ENCODE measurements at regions not wholly inside any gene's neighbourhood (a gene's known extent, or its start where the extent isn't known, plus 50 kb on each side); places are given as distances from the start of the nearest gene placed in this dataset.

- Histone ChIP-seq H3K9ac (ENCODE audit: low read length) (no peak overlapping the region), H3K4me3 (ENCODE audit: low read length) (no peak overlapping the region), H2AFZ (ENCODE audit: low read depth, low read length) (no peak overlapping the region), H4K20me1 (ENCODE audit: insufficient read depth, low read length) (no peaks in the 10 kb centered on the region), H3K4me2 (ENCODE audit: low read length) (no peak overlapping the region), H3K79me2 (ENCODE audit: low read length) (no peaks in the 10 kb centered on the region), H3K27me3 (ENCODE audit: low read depth, low read length) (no peaks in the 10 kb centered on the region), H3K36me3 (replicated peaks; ENCODE audit: low read depth, low read length) (no peaks in the 10 kb centered on the region), H3K27ac (ENCODE audit: low read length) (no peak overlapping the region), H3K9me3 (ENCODE audit: insufficient read depth, low read length) (no peaks in the 10 kb centered on the region), H3K4me1 (ENCODE audit: low read length) (no peaks in the 10 kb centered on the region)
- TF ChIP-seq CTCF (IDR thresholded peaks at IDR 0.05; ENCODE audit: low read depth, low read length) (no peak), EZH2phosphoT487 (IDR thresholded peaks at IDR 0.05; ENCODE audit: low read depth) (no peak)
These were observed 159.9 kb upstream of the MGMT start for GRCh38 chr10:129307141-129307540.

DNA sequence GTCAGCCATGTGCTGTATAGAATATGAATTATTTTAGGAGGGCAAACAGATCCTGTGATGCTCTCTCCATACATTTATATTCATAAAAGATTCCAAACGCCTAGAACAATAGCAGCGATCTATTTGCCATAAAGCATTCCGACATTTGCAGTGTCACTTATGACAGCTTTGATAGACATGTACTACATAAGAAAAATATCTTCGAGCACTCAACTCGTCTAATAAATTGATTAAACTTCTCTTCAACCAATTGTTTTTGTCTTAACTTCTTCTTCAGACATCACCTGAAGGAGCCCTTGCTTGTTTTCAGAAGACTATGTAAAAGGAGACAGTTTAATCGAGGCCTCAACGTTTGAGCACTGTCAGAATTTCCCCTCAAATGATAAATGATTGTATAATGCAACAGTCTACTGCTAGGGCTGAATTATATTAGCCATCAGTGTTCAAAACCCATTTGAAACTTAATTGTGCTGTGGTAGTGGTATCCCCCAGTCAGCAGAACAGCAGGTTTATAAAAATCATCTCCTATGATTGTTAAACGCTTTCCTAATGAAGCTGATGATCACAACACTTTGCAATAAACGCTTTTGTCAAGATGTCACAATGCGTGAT, 158.0 kb upstream of the MGMT start:
- no peaks in the 10 kb centered on the region for H4K20me1 ChIP-seq (ENCODE audit: insufficient read depth, low read length)
- no peak for TF ChIP-seq CTCF (IDR thresholded peaks at IDR 0.05; ENCODE audit: low read depth, low read length)
- no peak for TF ChIP-seq EZH2phosphoT487 (IDR thresholded peaks at IDR 0.05; ENCODE audit: low read depth)
- H3K4me1 ChIP-seq (ENCODE audit: low read length): no peaks in the 10 kb centered on the region
- H3K4me2 ChIP-seq (ENCODE audit: low read length): no peak overlapping the region
- H3K9ac ChIP-seq (ENCODE audit: low read length): no peak overlapping the region
- no peaks in the 10 kb centered on the region for H3K36me3 ChIP-seq (replicated peaks; ENCODE audit: low read depth, low read length)
- no peak overlapping the region for H3K4me3 ChIP-seq (ENCODE audit: low read length)
- no peak overlapping the region for H3K27ac ChIP-seq (ENCODE audit: low read length)
- H3K79me2 ChIP-seq (ENCODE audit: low read length): no peaks in the 10 kb centered on the region
- no peaks in the 10 kb centered on the region for H3K27me3 ChIP-seq (ENCODE audit: low read depth, low read length)
- no peaks in the 10 kb centered on the region for H3K9me3 ChIP-seq (ENCODE audit: insufficient read depth, low read length)
- H2AFZ ChIP-seq (ENCODE audit: low read depth, low read length): no peak overlapping the region

DNA sequence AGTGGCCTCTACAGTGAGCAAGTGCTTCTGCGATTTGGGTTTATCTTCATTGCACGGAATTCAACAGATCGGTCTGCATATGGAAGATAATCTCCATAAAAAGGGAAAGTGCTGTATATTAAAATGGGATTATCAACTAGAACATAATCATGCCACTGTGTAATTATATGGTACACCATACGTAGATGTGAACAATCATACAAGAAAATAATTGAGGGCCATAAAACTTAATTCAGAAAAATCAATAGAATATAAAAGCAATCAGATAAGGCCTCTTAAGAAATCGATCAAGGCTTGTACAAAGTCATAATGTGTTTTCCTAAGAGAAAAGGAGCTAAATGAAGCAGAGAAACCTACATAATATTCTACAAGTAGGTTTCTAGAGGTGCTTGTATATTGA, 157.5 kb upstream of the MGMT start:
- Histone ChIP-seq H3K9me3 (ENCODE audit: insufficient read depth, low read length) (no peaks in the 10 kb centered on the region), H3K4me1 (ENCODE audit: low read length) (no peaks in the 10 kb centered on the region)

GRCh38 chr10:129310881-129311280, 156.2 kb upstream of the MGMT start:
- H3K27me3 ChIP-seq (ENCODE audit: low read depth, low read length): no peaks in the 10 kb centered on the region
- no peak overlapping the region for H2AFZ ChIP-seq (ENCODE audit: low read depth, low read length)
- H3K4me2 ChIP-seq (ENCODE audit: low read length): no peak overlapping the region
- H3K4me3 ChIP-seq (ENCODE audit: low read length): no peak overlapping the region
- H4K20me1 ChIP-seq (ENCODE audit: insufficient read depth, low read length): no peaks in the 10 kb centered on the region
- H3K9me3 ChIP-seq (ENCODE audit: insufficient read depth, low read length): no peaks in the 10 kb centered on the region
- TF ChIP-seq CTCF (IDR thresholded peaks at IDR 0.05; ENCODE audit: low read depth, low read length): no peak
- TF ChIP-seq EZH2phosphoT487 (IDR thresholded peaks at IDR 0.05; ENCODE audit: low read depth): no peak
- no peaks in the 10 kb centered on the region for H3K79me2 ChIP-seq (ENCODE audit: low read length)
- H3K36me3 ChIP-seq (replicated peaks; ENCODE audit: low read depth, low read length): no peaks in the 10 kb centered on the region
- H3K4me1 ChIP-seq (ENCODE audit: low read length): no peaks in the 10 kb centered on the region
- H3K9ac ChIP-seq (ENCODE audit: low read length): no peak overlapping the region
- H3K27ac ChIP-seq (ENCODE audit: low read length): no peak overlapping the region

More for the DNA sequence above, 157.5 kb upstream of the MGMT start:
- Histone ChIP-seq H3K36me3 (replicated peaks; ENCODE audit: low read depth, low read length) (no peaks in the 10 kb centered on the region), H3K27ac (ENCODE audit: low read length) (no peak overlapping the region), H3K79me2 (ENCODE audit: low read length) (no peaks in the 10 kb centered on the region), H3K4me2 (ENCODE audit: low read length) (no peak overlapping the region), H3K4me3 (ENCODE audit: low read length) (no peak overlapping the region), H3K9ac (ENCODE audit: low read length) (no peak overlapping the region), H4K20me1 (ENCODE audit: insufficient read depth, low read length) (no peaks in the 10 kb centered on the region), H2AFZ (ENCODE audit: low read depth, low read length) (no peak overlapping the region), H3K27me3 (ENCODE audit: low read depth, low read length) (no peaks in the 10 kb centered on the region)
- TF ChIP-seq CTCF (IDR thresholded peaks at IDR 0.05; ENCODE audit: low read depth, low read length) (no peak), EZH2phosphoT487 (IDR thresholded peaks at IDR 0.05; ENCODE audit: low read depth) (no peak)

All from OCI-LY3 (cell line).